ENCODE measurements at regions not wholly inside any gene's neighbourhood (a gene's known extent, or its start where the extent isn't known, plus 50 kb on each side); places are given as distances from the start of the nearest gene placed in this dataset.

DNA sequence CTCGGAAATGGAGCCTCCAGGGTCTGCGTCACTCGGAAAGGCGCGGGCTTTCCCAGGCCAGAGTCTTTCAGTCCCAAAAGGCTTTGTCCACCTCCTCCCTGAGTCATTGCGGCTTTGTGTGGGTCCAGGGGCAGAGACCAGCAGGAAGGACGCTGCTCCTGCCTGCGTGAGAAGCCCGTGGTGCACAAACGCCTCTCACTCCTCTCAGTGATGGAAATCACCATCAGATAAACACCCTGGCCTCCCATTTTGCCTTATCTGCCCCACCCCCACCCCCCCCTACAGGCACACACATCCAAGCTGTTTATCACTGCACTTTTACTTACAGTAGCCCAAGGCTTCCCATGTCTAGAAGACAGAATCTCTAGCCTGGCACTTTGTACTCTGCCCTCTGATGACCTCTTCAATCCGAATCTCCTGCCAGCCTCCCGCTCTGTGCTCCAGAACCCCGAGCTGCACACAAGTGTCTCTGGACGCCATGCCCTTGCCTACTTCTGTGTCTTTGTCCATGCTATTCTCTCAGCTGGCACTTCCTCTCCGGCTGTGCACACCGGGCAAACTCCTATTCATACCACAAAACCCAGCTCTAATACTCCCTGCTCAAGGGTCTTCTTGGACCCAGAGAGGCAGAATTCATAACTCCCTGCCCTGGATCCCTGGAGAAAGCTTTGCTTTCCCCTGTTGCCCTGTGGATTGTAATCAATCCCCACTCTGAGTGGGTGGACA lies 954.6 kb downstream of the TBC1D22A start:
- TF ChIP-seq, protein P1, sequence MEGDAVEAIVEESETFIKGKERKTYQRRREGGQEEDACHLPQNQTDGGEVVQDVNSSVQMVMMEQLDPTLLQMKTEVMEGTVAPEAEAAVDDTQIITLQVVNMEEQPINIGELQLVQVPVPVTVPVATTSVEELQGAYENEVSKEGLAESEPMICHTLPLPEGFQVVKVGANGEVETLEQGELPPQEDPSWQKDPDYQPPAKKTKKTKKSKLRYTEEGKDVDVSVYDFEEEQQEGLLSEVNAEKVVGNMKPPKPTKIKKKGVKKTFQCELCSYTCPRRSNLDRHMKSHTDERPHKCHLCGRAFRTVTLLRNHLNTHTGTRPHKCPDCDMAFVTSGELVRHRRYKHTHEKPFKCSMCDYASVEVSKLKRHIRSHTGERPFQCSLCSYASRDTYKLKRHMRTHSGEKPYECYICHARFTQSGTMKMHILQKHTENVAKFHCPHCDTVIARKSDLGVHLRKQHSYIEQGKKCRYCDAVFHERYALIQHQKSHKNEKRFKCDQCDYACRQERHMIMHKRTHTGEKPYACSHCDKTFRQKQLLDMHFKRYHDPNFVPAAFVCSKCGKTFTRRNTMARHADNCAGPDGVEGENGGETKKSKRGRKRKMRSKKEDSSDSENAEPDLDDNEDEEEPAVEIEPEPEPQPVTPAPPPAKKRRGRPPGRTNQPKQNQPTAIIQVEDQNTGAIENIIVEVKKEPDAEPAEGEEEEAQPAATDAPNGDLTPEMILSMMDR (conservative IDR thresholded peaks at IDR 0.05; ENCODE audit: low read depth, low read length): no peak
- no peak overlapping the region for H3K4me3 ChIP-seq (ENCODE audit: low read depth, low read length)
- no peak for DNase-seq (ENCODE audit: low read depth)

DNA sequence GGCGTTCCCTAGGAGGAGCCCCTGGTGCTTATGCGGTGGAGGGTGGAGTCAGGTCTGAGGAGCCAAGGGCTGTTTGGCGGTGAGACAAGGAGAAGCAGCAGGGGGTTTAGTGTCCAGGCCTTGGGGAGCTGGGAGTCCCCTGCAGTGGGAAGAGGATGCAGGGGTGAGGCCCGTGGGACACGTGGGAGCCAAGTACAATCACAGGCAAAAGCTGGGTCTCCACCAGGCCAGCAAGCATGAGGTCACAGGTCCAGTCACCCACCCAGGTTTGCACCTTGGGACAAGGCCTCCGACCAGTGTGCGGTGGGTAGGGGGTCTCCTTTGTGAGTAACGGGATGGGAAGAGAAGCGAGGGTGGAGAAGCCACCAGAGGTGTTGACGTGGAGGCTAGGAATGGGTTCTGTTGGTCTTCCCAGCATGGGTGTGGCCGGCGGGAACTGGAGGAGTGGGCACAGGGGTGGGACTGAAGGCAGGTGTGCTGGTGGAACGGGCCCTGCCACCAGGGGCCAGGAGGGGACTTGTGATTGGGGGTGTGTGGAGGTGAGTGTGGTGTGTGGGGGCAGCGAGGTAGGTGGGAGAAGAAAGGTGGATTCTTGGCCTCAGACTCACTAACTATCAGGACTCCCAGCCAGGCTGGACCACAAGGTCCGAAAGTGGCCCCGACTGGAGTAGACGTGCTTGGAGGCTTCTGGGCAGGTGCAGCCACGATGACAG lies 953.6 kb downstream of the TBC1D22A start:
- H3K4me3 ChIP-seq (ENCODE audit: low read depth, low read length): no peak overlapping the region
- TF ChIP-seq, protein P1 (conservative IDR thresholded peaks at IDR 0.05; ENCODE audit: low read depth, low read length): no peak
- no peak for DNase-seq (ENCODE audit: low read depth)

DNA sequence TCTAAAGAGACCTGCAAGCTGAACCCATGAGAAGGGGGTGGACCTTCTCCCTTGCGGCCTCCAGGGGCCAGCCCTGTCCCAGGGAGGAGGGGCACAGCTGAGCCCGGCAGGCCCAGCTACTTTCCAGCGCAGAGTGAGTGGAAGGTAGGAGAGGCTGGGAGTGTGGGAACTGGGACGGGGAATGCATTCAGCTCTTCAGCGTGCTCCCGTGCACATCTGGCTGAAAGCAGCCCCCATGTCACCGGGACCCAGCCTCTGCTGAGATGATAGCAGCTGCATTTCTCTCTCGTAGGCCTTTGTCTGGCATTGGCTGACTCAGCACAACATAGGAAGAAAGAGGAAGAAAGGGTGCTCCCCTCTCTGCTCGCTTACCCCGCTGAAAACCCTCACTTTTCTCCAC lies 951.5 kb downstream of the TBC1D22A start:
- no peak for DNase-seq (ENCODE audit: low read depth)
- TF ChIP-seq, protein P1 (conservative IDR thresholded peaks at IDR 0.05; ENCODE audit: low read depth, low read length): no peak
- no peak overlapping the region for H3K4me3 ChIP-seq (ENCODE audit: low read depth, low read length)

DNA sequence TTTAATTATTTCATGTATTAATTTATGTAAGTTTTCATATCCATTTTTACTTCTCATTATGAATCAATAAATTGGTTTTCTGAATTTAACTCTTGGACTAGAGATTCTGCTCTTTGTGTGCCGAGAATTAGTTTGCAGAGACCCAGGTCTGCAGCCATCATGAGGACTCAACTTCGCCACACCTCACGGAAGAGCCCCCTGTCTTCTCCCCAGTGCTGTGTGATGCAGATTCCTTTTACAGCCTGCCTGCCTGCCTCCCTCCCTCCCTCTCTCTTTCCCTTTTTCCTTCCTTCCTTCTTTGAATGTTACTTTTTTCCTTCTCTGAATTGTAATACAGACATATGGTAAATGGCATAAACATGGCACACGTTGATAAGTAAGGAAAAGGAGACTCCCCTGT lies 947.7 kb downstream of the TBC1D22A start:
- TF ChIP-seq, protein P1 (conservative IDR thresholded peaks at IDR 0.05; ENCODE audit: low read depth, low read length): no peak
- DNase-seq (ENCODE audit: low read depth): no peak
- H3K4me3 ChIP-seq (ENCODE audit: low read depth, low read length): no peak overlapping the region

DNA sequence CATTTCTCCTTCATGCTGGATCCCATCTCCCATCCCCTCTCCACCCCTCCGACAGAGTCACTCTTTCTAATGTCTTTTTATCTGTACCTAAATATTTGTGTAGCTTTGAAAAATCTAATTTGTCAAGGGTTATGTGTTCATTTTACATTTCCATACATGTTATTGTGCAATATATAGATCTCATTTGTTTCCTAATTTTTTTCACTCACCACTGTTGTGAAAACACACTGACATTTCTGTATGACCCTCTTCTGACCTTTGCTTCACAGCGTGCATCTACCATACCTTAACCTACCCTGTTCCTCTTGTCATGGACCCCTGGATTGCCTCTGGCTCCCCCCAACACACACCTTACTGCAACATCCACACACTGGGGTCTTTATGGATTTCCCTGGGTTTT lies 942.9 kb downstream of the TBC1D22A start:
- DNase-seq (ENCODE audit: low read depth): no peak
- TF ChIP-seq, protein P1 (conservative IDR thresholded peaks at IDR 0.05; ENCODE audit: low read depth, low read length): no peak
- H3K4me3 ChIP-seq (ENCODE audit: low read depth, low read length): no peak overlapping the region

DNA sequence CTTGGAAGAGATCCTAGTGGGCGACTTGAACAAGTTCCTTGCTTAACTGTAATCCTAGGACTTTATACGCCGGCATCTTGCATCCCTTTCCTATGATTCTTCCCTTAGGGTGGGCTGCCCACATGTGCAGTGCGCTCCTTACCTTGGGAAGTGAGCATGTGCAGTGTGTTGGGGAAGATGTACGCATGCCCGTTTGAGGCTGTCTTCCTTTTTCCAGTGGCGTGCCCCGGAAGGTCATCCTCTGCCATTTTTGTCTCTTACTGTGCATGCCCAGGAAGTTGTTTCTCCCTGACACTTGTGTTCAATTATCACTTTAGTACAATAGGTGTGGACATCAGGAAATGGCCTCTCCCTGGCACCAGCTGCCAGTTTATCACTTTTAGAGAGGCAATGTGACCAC lies 936.5 kb downstream of the TBC1D22A start:
- DNase-seq (ENCODE audit: low read depth): no peak
- H3K4me3 ChIP-seq (ENCODE audit: low read depth, low read length): no peak overlapping the region
- TF ChIP-seq, protein P1 (conservative IDR thresholded peaks at IDR 0.05; ENCODE audit: low read depth, low read length): no peak

DNA sequence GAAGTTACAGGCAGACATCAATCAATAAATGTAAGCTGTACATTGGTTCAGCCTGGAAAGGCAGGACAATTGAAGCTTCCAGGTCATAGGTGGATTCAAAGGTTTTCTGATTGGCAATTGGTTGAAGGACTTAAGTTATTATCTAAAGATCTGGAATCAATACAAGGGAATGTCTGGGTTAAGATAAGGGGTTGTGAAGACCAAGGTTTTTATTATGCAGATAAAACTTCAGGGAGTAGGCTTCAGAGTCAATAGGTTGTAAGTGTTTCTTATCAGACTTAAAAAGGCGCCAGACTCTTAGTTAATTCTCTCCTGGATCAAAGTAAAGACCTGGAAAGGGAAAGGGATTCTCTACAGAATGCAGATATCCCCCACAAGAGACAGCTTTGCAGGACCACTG lies 935.4 kb downstream of the TBC1D22A start:
- TF ChIP-seq, protein P1 (conservative IDR thresholded peaks at IDR 0.05; ENCODE audit: low read depth, low read length): no peak
- DNase-seq (ENCODE audit: low read depth): no peak
- H3K4me3 ChIP-seq (ENCODE audit: low read depth, low read length): no peak overlapping the region
